AG04450 (cell line): ENCODE measurements at regions not wholly inside any gene's neighbourhood (a gene's known extent, or its start where the extent isn't known, plus 50 kb on each side); places are given as distances from the start of the nearest gene placed in this dataset.

Experiments
- CTCF ChIA-PET: fragments of 300-600, 350-600 bp; formaldehyde crosslinking; extraction: SDS; loops from one replicate; lab custom pipeline; 2022; ENCODE audit warnings: antibody characterized with exemption, inconsistent platforms; lab: Charles Lee
- POLR2A ChIA-PET: fragments of 350-600 bp; formaldehyde crosslinking; extraction: SDS; loops from one replicate; lab custom pipeline; 2021; ENCODE audit warnings: antibody characterized with exemption, inconsistent platforms; lab: Yijun Ruan, JAX
- DNase-seq: peaks from one replicate; pipeline ENCODE4 v3.0.0-alpha.2; 2011; ENCODE audit warnings: low read depth, low spot score
- H3K27ac ChIP-seq: one replicate; pipeline ENCODE4 v1.5.1; 2012; ENCODE audit warnings: low read depth, low read length, control low read depth
- H3K27me3 ChIP-seq: one replicate; pipeline ENCODE4 v1.6.0; 2012; ENCODE audit warnings: low read length; ENCODE audit not compliant: control insufficient read depth, insufficient read depth
- H3K4me3 ChIP-seq: 2 replicates; pipeline ENCODE4 v1.5.1; 2011; ENCODE audit warnings: mild to moderate bottlenecking, low read depth, low read length, control low read depth
- H3K9me3 ChIP-seq: 2 replicates; pipeline ENCODE4 v1.5.1; 2012; ENCODE audit warnings: low read length; ENCODE audit not compliant: control insufficient read depth, insufficient read depth
- CTCF ChIP-seq: IDR thresholded peaks from 2 replicates; pipeline ENCODE4 v1.5.1; 2011; ENCODE audit warnings: low read depth, low read length, control low read depth, inconsistent platforms

DNA sequence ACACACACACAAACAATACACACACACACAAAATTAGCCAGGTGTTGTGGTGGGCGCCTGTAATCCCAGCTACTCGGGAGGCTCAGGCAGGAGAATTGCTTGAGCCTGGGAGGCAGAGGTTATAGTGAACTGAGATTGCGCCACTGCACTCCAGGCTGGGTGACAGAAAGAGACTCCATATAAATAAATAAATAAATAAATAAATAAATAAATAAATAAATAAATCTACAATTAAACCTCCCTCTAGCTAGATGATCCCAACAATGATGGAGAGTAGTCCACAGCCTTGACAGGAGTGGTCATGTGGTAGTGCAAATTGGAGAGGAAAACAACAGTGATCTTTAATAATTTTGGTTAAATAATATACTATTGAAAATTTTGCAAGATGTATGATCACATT is 1739.0 kb upstream of the C9orf72 start:
- ChIA-PET CTCF (no interaction called here), POLR2A (no interaction called here)
- H3K27ac ChIP-seq, result no peak overlapping the region
- no peaks in the 10 kb centered on the region for H3K9me3 ChIP-seq
- no peaks in the 10 kb centered on the region for H3K27me3 ChIP-seq
- H3K4me3 ChIP-seq, result no peak overlapping the region
- no peak for DNase-seq
- no peak for TF ChIP-seq CTCF

DNA sequence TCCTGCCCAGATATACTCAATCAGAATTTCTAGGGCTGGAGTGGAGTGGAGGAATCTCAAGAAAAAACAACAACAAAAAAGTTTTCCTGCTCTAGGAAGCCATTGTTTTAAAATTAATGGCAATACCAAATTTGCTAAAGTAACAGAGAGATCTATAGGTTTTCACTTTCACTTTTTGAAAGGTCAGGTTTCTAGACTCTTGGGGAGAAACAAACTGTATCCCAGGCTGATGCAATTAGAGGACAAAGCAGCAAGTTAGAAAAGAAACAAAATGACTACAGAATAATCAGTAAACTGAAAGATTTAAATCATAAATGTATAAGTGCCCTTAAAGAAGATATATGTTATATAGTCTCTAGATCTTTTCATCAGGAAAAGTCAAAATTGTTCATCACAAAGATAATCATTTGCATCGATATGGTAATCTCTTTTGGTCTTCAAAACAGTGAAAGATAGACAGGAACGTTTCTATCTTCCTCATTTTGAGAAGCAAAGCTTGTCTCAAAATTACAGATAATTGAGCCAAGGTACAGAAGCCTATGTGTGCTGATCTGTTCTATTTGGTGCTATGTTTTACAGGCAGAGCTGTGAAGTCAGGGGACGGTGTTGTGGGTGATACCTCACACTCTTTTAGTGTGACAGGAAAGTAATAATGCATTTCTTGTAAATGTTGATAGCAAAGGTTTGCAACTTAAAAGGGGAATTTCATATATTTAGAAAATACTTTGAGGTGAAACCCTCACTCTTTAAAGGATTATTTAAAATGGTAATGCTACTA is 1746.6 kb upstream of the C9orf72 start:
- Histone ChIP-seq H3K27ac (no peak overlapping the region), H3K9me3 (no peaks in the 10 kb centered on the region; the same call in none of the 2 replicates), H3K4me3 (no peak overlapping the region), H3K27me3 (no peaks in the 10 kb centered on the region)
- TF ChIP-seq CTCF, result no peak
- CTCF ChIA-PET, result no interaction called here
- POLR2A ChIA-PET, result no interaction called here
- no peak for DNase-seq

GRCh38 chr9:29322240-29322639 is 1749.0 kb upstream of the C9orf72 start:
- no peaks in the 10 kb centered on the region for H3K27me3 ChIP-seq
- ChIA-PET CTCF (no interaction called here), POLR2A (no interaction called here)
- no peak for TF ChIP-seq CTCF
- DNase-seq, result no peak
- no peak overlapping the region for H3K4me3 ChIP-seq
- H3K27ac ChIP-seq, result no peak overlapping the region
- H3K9me3 ChIP-seq, result no peaks in the 10 kb centered on the region; the same call in none of the 2 replicates

DNA sequence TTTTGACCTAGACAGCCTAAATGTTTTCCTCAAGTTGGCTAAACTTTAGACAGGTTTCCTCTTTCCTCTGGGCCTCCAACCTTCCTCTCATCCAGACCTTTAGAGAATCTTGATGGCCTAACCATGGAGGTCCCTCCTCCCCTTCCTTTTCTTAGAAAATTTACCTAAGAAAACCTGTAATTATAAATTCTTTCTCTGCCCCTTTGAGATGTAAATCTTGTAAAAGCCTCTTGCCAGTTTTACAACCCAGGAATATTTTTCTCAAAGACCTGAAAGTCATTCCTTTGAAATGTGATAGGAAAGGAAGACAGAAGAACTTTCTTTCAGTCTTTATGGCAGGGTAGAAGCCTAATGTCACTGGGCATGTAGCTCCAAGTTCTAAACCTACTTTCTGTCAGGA is 1752.6 kb upstream of the C9orf72 start:
- ChIA-PET CTCF (no interaction called here), POLR2A (no interaction called here)
- TF ChIP-seq CTCF, result no peak
- Histone ChIP-seq H3K4me3 (no peak overlapping the region), H3K27me3 (no peaks in the 10 kb centered on the region), H3K9me3 (no peaks in the 10 kb centered on the region; the same call in 1 of the 2 replicates), H3K27ac (no peak overlapping the region)
- no peak for DNase-seq

DNA sequence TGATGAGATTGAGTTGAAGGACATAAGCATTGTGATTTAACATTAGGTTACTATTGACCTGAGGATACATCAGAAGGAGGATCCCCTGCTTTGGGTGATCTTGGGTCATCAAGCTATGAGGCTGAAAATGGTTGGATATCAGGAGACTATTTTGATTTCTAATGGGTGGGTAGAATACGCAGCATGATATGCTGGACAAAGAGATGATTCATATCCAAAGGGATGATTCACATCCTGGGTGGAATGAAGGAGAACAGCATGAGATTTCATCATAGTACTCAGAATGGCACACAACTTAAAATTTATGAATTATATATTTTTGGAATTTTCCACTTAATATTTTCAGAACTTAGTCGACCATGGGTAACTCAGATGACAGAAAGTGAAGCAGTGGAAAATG is 1759.5 kb upstream of the C9orf72 start:
- H3K4me3 ChIP-seq, result no peak overlapping the region
- H3K9me3 ChIP-seq, result no peaks in the 10 kb centered on the region
- TF ChIP-seq CTCF, result no peak
- H3K27me3 ChIP-seq, result no peaks in the 10 kb centered on the region
- no peak for DNase-seq
- POLR2A ChIA-PET, result no interaction called here
- CTCF ChIA-PET, result interaction anchor here (0.5 kb wide), 1 partner anchor 86 kb away, joined by 3 read pairs; no protein-coding TSS in a partner anchor
- H3K27ac ChIP-seq, result no peak overlapping the region
